GM19043 (cell line): ENCODE measurements at regions not wholly inside any gene's neighbourhood (a gene's known extent, or its start where the extent isn't known, plus 50 kb on each side); places are given as distances from the start of the nearest gene placed in this dataset.
"Not testable (repeated sequence)": the region's sequence is repeated elsewhere in the genome, so short reads cannot be mapped to it uniquely, and the experiment has no call there.

Experiments used
- ATAC-seq: cut with Tn5 transposase; IDR thresholded peaks from one replicate; pipeline ENCODE4 v1.9.1; 2021; ENCODE audit warnings: low read depth; ENCODE audit not compliant: unreplicated experiment

DNA sequence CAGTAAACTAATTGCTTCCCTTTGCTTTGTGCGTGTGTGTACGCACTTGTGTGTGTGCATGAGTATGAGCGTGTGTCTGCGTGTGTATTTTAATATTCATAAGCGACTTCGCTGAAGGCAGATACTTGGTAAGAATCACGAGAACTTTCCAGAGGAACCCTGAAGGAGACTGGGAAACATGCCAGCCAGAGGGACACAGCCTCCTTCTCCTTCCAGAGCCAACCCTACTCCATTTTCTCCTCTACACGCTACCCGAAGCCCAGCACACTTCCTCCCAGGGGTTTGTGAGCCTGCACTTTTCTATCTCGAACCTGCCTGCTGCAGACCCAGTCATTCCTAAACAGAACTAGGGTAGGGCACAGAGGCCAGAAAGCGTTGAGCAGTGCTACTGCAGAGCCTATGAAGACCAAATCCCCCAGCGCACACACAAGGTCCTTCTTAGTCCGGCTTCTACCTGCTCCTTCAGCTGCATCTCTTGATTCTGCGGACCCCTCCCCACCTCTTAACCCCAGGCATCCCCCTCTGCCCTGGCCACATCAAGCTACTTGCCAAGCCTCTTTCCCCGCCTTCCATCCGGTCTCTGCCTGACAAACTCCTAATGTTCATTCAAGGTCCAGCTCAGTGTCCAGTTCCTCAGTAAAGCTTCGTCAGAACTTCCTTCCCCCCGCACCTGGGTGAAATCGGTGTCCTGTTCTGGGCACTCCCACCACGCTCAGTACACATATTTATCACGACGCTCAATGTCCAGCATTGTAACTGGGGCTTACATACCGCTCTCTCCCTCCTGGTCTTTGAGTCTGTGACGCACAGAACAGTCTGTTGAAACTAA lies 191.8 kb downstream of the FAM43A start:
- no peak for ATAC-seq

DNA sequence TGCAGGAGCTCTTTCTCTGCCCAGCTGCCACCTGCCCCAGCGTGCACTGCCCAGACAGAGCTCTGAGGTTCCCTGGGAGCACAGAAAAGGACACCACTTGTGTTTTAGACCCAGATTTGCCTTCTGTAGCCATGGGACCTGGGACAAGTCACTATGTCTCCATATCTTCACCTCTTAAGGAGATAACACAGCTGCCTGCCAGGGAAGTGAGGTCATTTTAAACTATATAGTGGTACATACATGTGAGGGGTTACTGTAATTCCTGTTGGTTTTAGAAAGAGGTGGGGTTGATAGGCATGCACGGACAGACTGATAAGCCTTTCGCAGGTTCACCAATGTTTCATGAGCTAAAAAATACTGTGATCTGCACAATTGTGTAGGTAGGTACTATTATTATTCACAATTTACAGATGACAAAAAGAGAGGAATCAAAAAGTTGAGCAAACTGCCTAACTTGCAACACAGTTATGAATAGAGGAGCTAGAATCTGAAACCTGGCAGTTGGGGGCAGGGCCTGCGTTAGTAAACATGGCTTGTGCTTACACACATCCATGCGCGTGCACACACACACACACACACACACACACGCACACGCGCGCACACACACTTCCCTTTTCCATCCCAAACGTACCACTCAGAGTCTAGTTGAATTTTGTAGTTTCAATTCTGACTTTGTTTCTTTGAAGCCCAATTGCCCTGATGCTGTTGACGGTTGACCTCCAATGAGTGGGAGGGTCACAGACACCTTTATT lies 193.6 kb downstream of the FAM43A start:
- no peak for ATAC-seq

DNA sequence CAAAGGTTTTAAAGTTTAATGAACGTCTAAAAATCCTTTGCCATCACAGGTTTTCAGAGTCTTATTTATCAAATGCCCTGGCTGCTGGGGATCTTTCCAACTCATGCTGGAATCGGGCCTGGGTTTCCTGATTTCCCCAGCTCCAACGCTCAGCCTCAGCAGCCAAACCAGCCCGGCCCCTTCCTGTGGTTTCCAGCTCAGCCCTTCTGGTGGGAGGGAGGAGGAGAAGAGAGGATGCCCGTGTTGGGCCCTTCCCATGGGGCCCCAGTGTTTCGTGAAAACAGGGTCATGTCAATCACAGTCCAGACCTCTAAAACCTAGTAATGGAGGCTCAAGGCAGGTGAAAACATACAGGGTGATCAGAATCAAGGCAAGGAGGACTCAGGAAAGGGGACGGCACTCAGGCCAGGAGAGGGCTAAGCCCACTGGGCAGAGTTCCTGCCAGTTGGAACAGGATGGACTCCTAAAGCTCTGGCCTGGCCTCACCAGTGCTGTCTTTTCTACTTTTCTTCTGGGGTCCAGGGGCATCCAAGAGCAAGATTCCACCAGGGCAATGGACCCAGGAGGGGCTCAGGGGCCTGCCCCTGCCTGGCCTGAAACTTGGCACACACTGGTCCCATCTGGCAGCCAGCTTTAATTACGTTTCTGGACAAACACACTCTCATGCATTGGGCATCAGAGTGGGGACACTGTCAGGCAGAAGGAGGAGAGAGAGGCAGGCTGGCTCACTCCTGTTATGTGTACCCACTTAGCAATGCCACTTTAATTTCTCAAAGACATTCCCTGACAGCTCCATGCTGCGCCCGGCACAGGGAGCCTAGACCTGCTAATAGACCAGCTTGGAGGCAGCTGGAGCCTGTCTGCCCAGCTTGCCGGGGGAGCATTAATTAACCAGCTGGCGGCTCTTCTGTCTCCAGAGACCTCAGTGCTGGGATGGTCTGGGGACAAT lies 194.6 kb downstream of the FAM43A start:
- no peak for ATAC-seq

DNA sequence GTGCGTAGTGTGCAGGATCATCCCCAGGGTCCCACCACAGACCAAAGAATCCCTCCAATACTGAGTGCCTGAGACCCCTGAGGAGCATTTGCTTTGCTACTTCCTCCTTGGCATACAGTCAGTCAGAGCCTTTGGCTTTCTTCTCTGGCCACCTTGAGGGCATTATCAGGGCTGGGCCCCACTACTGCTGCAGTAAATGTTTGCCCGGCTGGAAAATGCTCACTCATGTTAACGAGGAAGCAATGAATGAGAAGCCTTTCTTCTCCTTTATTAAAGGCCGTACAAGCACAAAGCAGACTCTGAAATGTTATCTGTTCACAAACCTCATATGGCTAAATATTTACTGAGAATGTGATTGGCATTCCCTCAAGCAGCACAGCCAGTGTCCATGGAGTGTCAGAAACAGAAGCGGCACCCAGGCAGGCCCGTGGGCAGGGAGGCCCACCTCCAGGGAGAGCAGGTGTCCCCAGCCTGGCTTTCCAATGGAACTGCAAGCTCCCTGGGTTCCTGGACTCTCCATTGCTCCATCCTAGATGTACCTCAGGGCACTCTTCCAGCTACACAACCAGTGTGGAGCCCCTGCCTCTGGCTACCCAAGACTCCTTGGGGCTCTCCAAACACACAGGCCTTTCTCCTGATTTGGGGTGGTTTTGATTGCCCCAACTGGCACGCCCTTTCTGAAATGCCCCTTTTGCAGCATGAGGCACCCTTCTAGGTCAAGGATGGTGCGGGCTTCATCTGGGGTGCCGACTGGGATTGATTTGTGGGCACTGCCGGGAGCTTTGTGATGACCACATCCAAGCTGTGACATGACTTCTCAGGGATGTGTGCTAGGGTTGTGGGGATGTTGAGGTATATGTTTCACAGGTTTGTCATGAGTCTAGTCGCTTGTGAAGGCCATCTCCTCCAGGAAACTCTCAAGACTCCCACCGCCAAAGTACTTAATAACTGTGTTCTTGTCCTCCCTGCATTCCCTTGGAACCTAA lies 195.6 kb downstream of the FAM43A start:
- ATAC-seq: no peak

DNA sequence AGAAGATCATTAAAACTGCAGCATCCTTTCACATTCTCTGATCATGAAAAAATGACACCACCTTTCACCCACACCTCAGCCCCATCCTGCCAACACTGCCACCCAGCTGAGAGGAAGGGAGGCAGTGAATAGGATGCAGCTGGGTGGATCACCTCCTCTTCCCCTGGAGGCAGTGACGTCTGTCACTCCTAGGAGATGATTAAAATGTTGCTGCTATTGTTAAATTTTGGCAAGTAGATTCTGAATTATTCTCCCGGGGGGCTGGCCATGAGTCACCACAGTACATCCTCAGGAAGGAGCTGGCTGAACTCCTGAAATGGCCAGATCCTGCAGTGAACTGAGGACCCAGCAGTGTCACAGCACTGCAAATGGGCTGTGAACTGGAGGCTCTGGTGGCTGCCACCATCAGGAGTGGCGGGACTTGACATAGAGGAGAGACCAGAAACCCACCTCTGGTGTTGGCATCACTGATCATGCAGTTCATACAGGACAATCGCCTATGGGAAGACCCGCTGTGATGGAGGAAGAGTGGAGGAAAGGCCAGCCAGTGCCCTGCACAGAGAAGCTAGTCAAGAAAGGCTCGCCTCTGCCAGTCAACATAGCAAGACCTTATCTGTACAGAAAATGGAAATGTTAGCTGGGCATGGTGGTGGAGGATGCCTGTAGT lies 199.1 kb downstream of the FAM43A start:
- ATAC-seq: no peak

DNA sequence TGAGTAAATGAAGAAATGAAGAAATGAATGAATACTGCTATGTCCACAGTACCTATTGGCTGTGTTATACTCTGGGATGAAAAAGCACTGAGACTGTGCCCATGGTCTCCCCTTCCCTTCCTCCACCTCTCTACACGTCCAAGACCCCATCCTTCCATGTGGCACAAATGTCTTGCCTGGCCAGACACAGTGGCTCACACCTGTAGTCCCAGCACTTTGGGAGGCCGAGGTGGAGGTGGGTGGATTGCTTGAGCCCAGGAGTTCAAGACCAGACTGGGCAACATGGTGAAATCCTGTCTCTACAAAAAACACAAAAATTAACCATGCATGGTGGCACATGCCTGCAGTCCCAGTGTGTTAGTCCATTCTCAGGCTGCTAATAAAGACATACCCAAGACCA lies 200.1 kb downstream of the FAM43A start:
- ATAC-seq: no peak

DNA sequence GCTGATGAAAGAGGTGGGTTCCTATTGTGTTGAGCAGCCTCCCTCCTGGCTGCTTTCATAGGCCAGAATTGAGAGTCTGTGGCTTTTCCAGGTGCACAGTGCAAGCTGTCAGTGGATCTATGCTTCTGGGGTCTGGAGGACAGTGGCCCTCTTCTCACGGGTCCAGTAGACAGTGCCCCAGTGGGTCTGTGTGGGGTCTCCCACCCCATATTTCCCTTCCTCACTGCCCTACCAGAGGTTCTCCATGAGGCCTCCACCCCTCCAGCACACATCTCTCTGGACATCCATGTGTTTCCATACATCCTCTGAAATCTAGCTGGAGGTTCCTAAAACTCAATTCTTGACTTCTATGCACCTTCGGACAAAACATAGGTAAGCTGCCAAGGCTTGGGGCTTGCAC lies 201.2 kb downstream of the FAM43A start:
- ATAC-seq: no peak

DNA sequence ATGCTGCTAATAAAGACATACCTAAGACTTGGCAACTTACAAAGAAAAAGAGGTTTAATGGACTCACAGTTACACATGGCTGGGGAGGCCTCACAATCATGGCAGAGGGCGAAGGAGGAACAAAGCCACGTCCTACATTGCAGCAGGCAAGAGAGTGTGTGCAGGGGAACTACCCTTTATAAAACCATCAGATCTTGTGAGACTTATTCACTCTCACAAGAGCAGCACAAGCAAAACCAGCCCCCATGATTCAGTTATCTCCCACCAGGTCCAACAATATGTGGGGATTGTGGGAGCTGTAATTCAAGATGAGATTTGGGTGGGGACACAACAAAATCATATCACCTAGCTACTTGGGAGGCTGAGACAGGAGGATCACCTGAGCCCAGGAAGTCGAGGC lies 202.4 kb downstream of the FAM43A start:
- ATAC-seq: not testable (repeated sequence)

DNA sequence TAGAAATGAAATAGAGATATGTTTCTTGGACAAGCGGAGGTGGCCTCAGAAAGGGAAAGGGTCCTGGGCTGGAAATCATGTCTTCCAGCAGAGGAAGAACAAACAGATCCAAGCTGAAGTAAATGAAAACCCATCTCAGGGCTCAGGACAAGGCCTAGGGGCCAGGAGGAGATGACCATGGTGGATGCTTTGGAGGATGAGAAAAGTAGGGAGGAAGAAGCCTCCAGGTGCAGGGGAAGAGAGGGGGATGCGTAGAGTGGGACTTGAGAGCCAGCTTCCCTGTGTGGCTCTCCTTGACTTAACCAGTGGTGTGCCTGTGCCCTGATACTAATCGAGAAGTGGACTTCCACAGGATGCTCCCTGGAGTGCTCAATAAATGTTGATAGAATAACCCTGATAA lies 203.2 kb downstream of the FAM43A start:
- no peak for ATAC-seq

DNA sequence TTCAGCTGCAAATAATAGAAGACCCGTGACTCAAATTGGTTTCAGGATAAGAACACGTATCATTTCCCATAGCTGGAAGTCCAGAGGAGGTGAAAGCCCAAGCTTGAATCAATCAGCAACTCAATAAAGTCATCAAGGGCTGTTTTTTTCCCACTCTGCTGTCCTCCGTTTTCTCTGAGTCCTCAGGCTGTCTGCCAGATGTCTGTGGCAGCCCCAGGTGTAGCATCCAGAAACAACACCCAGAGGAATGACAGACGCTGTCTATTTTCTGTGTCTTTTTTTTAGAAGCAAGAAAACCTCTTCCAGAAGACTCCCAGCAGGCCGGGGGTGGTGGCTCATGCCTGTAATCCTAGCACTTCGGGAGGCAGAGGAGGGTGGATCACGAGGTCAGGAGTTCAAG lies 204.4 kb downstream of the FAM43A start:
- no peak for ATAC-seq

DNA sequence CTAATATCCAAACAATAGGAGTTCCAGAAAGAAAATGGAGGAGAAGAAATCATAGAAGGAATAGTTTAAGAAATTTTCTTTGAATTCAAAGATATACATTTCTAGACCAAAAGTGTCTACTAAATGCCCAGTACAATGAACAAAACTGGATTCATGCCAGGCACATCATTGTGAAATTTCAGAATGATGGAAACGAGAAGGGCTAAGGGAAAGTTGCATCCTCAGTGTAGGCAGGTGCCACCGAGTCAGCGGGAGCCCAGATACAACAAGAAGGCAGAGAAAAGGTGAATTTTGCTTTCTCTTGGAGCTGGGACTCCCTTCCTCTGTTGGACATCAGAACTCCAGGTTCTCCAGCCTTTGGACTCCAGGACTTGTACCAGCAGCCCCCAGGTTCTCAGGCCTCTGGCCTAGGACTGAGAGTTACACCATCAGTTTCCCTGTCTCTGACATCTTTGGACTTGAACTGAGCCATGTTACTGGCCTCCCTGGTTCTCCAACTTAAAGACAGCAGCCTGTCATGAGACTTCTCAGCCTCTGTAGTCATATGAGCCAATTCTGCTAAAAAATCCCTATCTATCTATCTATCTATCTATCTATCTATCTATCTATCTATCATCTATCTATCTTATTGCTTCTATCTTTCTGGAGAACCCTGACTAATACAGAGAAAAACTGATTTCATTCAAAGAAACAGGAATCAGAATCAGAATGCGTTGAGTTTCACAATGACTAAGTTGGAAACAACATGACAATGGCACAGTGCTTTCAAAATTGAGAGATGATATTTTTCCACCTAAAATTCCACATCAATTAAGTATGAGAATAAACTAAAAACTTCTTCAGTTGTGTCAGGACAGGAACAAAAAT lies 207.7 kb downstream of the FAM43A start:
- no peak for ATAC-seq

DNA sequence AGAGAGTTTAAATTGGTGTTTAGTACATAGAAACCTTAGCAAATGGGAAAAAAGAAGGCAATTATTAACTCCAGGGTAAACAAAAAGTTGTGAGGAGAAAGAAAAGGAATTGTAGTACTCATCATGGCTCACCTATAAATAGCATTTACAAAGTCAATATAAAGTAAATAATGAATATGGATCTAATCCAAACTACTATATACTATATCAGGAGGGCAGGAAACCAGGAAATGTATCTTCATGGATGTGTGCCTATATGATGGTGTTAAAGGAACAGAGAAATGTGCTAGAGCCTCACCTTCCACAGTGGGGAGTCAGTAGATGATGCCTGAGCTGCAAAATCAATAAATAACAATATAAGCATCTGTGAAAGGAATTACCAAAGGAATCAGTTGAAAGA lies 208.9 kb downstream of the FAM43A start:
- no peak for ATAC-seq

DNA sequence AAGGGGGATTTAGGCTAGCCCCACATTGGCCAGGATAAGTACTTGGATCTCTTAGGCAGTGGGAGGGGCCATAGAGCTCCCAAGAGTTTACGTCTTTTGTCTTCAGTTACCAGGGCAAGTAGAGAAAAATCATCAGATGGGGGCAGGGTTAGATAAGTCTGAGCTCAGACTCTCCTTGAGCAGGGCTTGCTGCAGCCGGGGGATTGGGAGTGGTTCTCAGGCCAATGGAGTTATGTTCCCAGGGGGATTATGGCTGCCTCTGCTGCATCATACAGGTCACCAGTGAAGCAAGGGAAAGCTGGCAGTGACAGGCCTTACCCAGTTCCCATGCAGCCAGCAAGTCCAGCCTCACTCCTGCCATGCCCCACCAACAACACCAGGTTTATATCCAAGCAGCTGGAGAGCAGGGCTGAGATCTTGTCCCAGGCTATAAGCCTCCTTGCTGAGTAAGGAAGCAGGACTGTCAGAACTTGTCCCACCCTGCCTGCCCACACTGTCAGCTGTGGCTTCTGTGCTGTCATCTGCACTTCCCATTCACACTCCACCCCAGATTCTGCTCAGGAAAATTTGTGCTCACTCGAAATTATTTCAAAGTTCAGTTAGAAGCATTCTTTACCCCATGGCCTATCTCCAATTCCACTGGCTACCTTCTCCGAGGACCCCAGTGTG lies 215.3 kb downstream of the FAM43A start:
- no peak for ATAC-seq

DNA sequence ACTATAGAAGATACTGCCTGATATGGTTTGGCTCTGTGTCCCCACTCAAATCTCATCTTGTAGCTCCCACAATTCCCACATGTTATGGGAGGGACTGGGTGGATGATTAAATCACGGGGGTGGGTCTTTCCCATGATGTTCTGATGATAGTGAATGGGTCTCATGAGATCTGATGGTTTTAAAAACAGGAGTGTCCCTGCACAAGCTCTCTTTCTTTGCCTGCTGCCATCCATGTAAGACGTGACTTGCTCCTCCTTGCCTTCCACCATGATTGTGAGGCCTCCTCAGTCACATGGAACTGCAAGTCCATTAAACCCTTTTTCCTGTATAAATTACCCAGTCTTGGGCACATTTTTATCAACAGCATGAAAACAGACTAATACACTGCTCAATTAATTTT lies 217.8 kb downstream of the FAM43A start:
- ATAC-seq: not testable (repeated sequence)

DNA sequence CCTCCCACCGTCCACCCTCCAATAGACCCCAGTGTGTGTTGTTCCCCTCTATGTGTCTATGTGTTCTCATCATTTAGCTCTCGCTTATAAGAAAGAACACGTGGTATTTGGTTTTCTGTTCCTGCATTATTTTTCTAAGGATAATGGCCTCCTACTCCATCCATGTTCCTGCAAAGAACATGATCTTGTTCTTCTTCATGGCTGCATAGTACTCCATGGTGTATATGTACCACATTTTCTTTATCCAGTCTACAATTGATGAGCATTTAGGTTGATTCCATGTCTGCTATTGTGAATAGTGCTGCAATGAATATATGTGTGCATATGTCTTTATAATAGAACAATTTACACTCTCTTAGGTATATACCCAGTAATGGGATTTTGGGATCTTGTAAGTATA lies 219.3 kb downstream of the FAM43A start:
- not testable (repeated sequence) for ATAC-seq

DNA sequence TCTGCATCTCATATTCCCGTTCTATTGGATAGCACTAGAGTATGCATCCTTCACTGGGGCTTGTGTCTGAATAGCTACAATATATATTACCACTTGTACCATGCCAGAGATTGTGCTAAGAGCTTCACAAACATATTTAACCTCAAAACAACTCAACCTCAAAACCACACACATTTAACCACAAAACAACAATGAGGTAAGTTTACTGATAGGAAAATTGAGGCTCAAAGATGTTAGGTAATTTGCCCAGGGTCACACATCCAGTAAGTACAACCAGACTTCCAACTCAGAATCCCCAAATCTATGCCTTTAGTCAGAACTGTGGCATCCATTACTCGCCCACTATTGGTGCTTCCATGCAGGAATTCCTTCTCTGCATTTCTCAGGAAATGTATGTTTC lies 220.0 kb downstream of the FAM43A start:
- no peak for ATAC-seq

DNA sequence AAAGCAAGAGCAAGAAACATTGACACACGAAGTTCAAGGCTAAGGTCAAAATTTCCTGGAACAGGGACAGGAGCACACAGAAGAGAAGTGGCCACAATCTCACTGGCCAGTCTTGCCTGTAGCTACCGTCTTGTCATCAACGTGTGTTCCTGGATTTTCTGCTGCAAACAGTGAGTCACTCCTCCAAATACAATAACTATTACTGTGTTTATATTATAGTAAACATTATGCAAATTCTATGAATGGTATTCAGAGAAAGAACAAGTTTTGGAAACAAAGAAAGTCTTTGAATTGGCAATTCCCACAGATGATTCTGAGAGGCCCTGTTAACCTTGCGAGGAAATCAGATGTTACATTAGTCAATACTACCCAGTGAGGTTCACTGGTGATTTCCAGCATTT lies 220.5 kb downstream of the FAM43A start:
- ATAC-seq: no peak
